GM06990 (cell line): ENCODE measurements at regions not wholly inside any gene's neighbourhood (a gene's known extent, or its start where the extent isn't known, plus 50 kb on each side); places are given as distances from the start of the nearest gene placed in this dataset.
A peak's percentile ranks its signal among the peaks of the same experiment; 100 is the strongest.

ENCODE experiments used
- DNase-seq: peaks from one replicate; pipeline ENCODE4 v3.0.0-alpha.2; 2011; ENCODE audit not compliant: insufficient read length; ENCODE audit errors: extremely low read depth
- H3K27me3 ChIP-seq: replicated peaks from 2 replicates; pipeline ENCODE4 v1.6.0; 2011; ENCODE audit warnings: low read length; ENCODE audit not compliant: control insufficient read depth, insufficient read depth
- H3K36me3 ChIP-seq: 2 replicates; pipeline ENCODE4 v1.5.1; 2011; ENCODE audit warnings: low read length; ENCODE audit not compliant: control insufficient read depth, insufficient read depth
- H3K4me3 ChIP-seq: replicated peaks from 2 replicates; pipeline ENCODE4 v1.5.1; 2011; ENCODE audit warnings: low read depth, mild to moderate bottlenecking, control low read depth, low read length
- TF ChIP-seq, protein P1 (sequence below): IDR thresholded peaks from 2 replicates; pipeline ENCODE4 v1.5.1; 2011; ENCODE audit warnings: low read length, control low read depth, mild to moderate bottlenecking, inconsistent platforms; ENCODE audit not compliant: insufficient read depth, poor library complexity, severe bottlenecking

DNA sequence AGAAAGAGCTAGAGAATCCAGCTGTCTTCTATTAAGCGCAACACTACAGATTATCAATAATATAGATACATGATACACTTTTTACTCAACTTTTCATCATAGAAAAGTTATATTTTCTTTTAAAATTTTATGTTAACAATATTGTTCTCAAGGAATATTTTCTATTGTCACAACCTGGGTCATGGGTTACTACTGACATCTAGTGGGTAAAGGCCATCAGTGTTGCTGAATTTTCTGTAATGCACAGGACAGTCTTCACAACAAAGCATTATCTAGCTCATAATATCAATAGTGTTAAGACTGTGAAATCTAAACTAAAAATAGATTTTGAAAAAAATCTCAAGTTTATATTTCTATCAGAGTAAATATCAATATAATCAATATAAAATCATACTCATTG is 209.8 kb downstream of the ZNF33B start:
- H3K27me3 ChIP-seq = no peaks in the 10 kb centered on the region
- DNase-seq = no peak
- H3K36me3 ChIP-seq = no peaks in the 10 kb centered on the region
- H3K4me3 ChIP-seq = no peak overlapping the region
- TF ChIP-seq, protein P1, sequence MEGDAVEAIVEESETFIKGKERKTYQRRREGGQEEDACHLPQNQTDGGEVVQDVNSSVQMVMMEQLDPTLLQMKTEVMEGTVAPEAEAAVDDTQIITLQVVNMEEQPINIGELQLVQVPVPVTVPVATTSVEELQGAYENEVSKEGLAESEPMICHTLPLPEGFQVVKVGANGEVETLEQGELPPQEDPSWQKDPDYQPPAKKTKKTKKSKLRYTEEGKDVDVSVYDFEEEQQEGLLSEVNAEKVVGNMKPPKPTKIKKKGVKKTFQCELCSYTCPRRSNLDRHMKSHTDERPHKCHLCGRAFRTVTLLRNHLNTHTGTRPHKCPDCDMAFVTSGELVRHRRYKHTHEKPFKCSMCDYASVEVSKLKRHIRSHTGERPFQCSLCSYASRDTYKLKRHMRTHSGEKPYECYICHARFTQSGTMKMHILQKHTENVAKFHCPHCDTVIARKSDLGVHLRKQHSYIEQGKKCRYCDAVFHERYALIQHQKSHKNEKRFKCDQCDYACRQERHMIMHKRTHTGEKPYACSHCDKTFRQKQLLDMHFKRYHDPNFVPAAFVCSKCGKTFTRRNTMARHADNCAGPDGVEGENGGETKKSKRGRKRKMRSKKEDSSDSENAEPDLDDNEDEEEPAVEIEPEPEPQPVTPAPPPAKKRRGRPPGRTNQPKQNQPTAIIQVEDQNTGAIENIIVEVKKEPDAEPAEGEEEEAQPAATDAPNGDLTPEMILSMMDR = peak; percentile 41

DNA sequence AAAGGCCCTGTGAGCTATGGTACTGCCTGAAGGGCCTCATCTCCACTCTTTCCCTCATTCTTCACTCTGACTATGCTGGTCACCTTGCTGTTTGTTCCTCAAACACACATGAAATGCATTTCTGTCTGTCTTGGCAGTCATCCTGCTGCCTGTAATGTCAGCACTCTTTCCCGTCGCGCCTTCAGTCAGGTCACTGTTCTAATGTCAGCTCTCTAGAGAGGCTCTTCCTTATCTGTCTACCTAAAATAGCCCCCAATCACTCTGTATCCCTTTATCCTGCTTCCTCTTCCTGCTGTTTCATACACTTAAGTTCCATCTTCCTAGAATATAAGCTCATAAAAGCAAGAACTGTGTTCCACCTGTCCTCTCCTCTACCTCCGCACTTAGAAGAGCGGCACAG is 215.5 kb downstream of the ZNF33B start:
- Histone ChIP-seq H3K36me3 (no peaks in the 10 kb centered on the region), H3K27me3 (no peaks in the 10 kb centered on the region), H3K4me3 (no peak overlapping the region)
- TF ChIP-seq, protein P1 = no peak
- DNase-seq = no peak

DNA sequence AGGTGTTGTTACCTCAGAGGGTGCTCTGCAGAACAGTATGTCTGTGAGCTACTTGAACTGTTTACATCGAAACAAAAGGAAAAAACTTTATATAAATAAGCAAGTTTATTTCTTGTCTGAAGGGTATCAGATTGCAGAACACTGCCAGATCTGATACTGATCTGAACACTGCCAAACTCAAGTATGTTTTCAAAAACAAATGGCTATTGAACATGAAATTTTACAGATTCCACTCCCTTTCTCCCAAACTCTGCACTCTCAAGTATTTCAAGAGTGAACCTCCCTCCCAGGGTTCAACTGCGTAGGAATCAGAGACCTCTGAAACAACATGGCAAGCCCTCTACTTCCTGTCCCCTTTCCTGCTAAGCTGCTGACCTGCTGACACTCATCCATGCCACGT is 216.6 kb downstream of the ZNF33B start:
- H3K36me3 ChIP-seq = no peaks in the 10 kb centered on the region
- H3K4me3 ChIP-seq = no peak overlapping the region
- DNase-seq = no peak
- TF ChIP-seq, protein P1 = no peak
- no peaks in the 10 kb centered on the region for H3K27me3 ChIP-seq

DNA sequence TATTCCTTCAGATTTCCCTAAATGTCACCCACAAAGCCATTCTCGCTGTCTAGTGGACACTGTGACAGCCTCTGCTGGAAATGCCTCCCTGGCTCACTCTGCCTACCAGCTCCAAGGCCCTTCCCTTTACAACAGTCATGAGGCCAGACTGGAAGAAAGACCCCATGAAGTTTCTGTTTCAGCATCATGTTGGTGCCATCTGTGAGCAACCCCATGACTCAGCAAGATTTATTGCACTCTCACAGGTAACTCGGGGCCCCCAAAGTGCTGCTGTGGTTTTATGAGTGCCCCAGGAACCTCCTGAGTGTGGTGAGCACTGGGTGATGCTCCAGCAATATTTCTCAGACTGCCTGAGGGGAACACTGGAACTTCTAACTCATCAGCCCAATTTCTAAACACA is 218.6 kb downstream of the ZNF33B start:
- TF ChIP-seq, protein P1 = no peak
- DNase-seq = no peak
- Histone ChIP-seq H3K27me3 (no peaks in the 10 kb centered on the region), H3K36me3 (no peaks in the 10 kb centered on the region), H3K4me3 (no peak overlapping the region)

DNA sequence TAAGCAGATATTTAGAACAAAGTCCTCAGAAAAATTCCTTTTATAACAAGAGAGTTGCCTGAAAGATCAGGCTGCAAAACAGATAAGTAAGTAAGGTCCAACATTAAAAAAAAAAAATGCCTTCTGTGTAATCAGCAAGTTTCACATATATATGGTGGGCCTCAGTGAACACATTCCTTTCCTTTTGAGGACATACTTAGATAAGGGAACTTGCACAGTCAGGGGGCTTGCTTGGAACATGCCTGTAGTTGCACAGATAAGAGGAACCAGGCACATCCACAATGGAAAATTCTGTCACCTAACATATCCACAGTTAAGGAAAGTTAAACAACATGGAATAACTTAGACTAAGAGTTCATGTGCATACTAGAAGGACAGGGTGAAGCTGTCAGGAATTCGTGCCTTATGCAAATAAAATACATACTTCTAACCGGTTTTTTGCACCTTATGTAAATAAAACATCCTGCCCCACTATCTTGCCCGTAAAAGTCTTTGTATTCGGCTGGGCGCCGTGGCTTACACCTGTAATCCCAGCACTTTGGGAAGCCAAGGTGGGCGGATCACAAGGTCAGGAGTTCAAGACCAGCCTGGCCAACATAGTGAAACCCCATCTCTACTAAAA is 257.3 kb downstream of the ZNF33B start:
- H3K27me3 ChIP-seq = no peaks in the 10 kb centered on the region
- no peak overlapping the region for H3K4me3 ChIP-seq
- no peaks in the 10 kb centered on the region for H3K36me3 ChIP-seq
- TF ChIP-seq, protein P1 = no peak
- DNase-seq = no peak
